ENCODE measurements at regions not wholly inside any gene's neighbourhood (a gene's known extent, or its start where the extent isn't known, plus 50 kb on each side); places are given as distances from the start of the nearest gene placed in this dataset.

GRCh38 chrX:103883533-103883932 is 51.5 kb upstream of the RAB9B start:
- Histone ChIP-seq H3K4me3 (ENCODE audit: low read depth, low read length) (no peak overlapping the region), H3K36me3 (ENCODE audit: control insufficient read depth, insufficient read depth, low read length) (no peaks in the 10 kb centered on the region), H3K27me3 (ENCODE audit: control insufficient read depth, insufficient read depth, low read length) (no peaks in the 10 kb centered on the region)
- no peak for FAIRE-seq
- no peak for DNase-seq (ENCODE audit: low read depth)
- TF ChIP-seq CTCF (IDR thresholded peaks at IDR 0.05; ENCODE audit: insufficient read depth, low read length, severe bottlenecking) = no peak

- Histone ChIP-seq H3K36me3 (ENCODE audit: control insufficient read depth, insufficient read depth, low read length) (no peaks in the 10 kb centered on the region), H3K4me3 (ENCODE audit: low read depth, low read length) (no peak overlapping the region), H3K27me3 (ENCODE audit: control insufficient read depth, insufficient read depth, low read length) (no peaks in the 10 kb centered on the region)
- DNase-seq (ENCODE audit: low read depth) = no peak
- FAIRE-seq = no peak
- TF ChIP-seq CTCF (IDR thresholded peaks at IDR 0.05; ENCODE audit: insufficient read depth, low read length, severe bottlenecking) = no peak
Observed at GRCh38 chrX:103882999-103883398, 50.9 kb upstream of the RAB9B start.

Data from bronchial epithelial cell (primary cell).